H1 (cell line): ENCODE measurements at regions not wholly inside any gene's neighbourhood (a gene's known extent, or its start where the extent isn't known, plus 50 kb on each side); places are given as distances from the start of the nearest gene placed in this dataset.

ENCODE experiments used
- CTCF ChIA-PET: fragments of 300-600 bp; sonication (Branson Sonifier 250); formaldehyde crosslinking; loops from one replicate; lab custom pipeline; 2021; ENCODE audit not compliant: partially characterized antibody; lab: Charles Lee
- POLR2A ChIA-PET: fragments of 300-600 bp; sonication (Branson Sonifier 250); formaldehyde crosslinking; loops from one replicate; lab custom pipeline; 2021; ENCODE audit warnings: inconsistent platforms; ENCODE audit not compliant: partially characterized antibody; lab: Charles Lee
- DNase-seq, 2 experiments: peaks; one replicate each; pipeline versions ENCODE4 v3.0.0 to v3.0.0-alpha.2; 2010 to 2022; ENCODE audit warnings: low spot score in 2 of 2, low read depth in 1 of 2, mixed read lengths in 1 of 2
- FAIRE-seq: peaks from 2 replicates; lab custom pipeline; 2011; peaks lifted over from hg19 to GRCh38; lab: Jason Lieb, UNC
- H2AFZ ChIP-seq: 2 replicates; pipeline ENCODE4 v1.8.1; 2012; ENCODE audit warnings: low read length, inconsistent platforms
- H2AK5ac ChIP-seq: 2 replicates; pipeline ENCODE4 v1.6.1; 2013; ENCODE audit warnings: low read depth, low read length
- H2BK120ac ChIP-seq: replicated peaks from 2 replicates; pipeline ENCODE3; 2013; ENCODE audit warnings: low read depth, low read length, inconsistent platforms
- H2BK12ac ChIP-seq: 2 replicates; pipeline ENCODE4 v1.6.1; 2013; ENCODE audit warnings: low read depth, low read length
- H2BK15ac ChIP-seq: 2 replicates; pipeline ENCODE4 v1.6.1; 2013; ENCODE audit warnings: low read length
- H2BK20ac ChIP-seq: 2 replicates; pipeline ENCODE4 v1.6.1; 2013; ENCODE audit warnings: low read length
- H2BK5ac ChIP-seq: 2 replicates; pipeline ENCODE4 v1.6.1; 2013; ENCODE audit warnings: low read depth, low read length
- H3K14ac ChIP-seq: 2 replicates; pipeline ENCODE4 v1.6.1; 2013; ENCODE audit warnings: inconsistent platforms; ENCODE audit not compliant: insufficient read length
- H3K18ac ChIP-seq: 2 replicates; pipeline ENCODE4 v1.6.1; 2013; ENCODE audit warnings: low read length; ENCODE audit errors: extremely low read depth
- H3K23ac ChIP-seq: 2 replicates; pipeline ENCODE4 v1.6.1; 2013; ENCODE audit warnings: inconsistent platforms; ENCODE audit not compliant: insufficient read length
- H3K23me2 ChIP-seq: 2 replicates; pipeline ENCODE4 v1.6.1; 2013; ENCODE audit warnings: low read depth, low read length
- H3K27ac ChIP-seq: 2 replicates; pipeline ENCODE4 v1.6.1; 2011; ENCODE audit warnings: low read depth, low read length, inconsistent platforms
- H3K27me3 ChIP-seq, 4 experiments: replicated peaks in 1 of 4; 1 replicate in 1 of 4; 2 replicates in 3 of 4; pipeline versions ENCODE4 v1.6.1 to v1.8.1; 2011 to 2013; ENCODE audit warnings: low read length in 3 of 4, mild to moderate bottlenecking in 3 of 4, inconsistent platforms in 2 of 4, mixed read lengths in 2 of 4, moderate library complexity in 1 of 4; ENCODE audit not compliant: control insufficient read depth in 3 of 4, insufficient read depth in 3 of 4; ENCODE audit errors: extremely low read depth in 1 of 4
- H3K36me3 ChIP-seq, 4 experiments: 2 replicates each; pipeline versions ENCODE4 v1.6.1 to v1.8.1; 2011 to 2013; ENCODE audit warnings: mild to moderate bottlenecking in 4 of 4, low read length in 3 of 4, moderate library complexity in 2 of 4, control low read depth in 1 of 4, inconsistent platforms in 1 of 4; ENCODE audit not compliant: insufficient read depth in 4 of 4, control insufficient read depth in 2 of 4
- H3K4ac ChIP-seq: replicated peaks from 2 replicates; pipeline ENCODE3; 2013; ENCODE audit warnings: low read length, low read depth, mixed read lengths, inconsistent platforms; ENCODE audit not compliant: insufficient read length
- H3K4me1 ChIP-seq, 4 experiments: replicated peaks in 1 of 4; 1 replicate in 1 of 4; 2 replicates in 3 of 4; pipeline versions ENCODE4 v1.6.1 to v1.8.1; 2011 to 2013; ENCODE audit warnings: low read length in 3 of 4, inconsistent platforms in 2 of 4, mixed read lengths in 1 of 4; ENCODE audit not compliant: insufficient read depth in 4 of 4, control insufficient read depth in 3 of 4
- H3K4me2 ChIP-seq, 2 experiments: 2 replicates each; pipeline versions ENCODE4 v1.6.1 to v1.8.1; 2011 to 2013; ENCODE audit warnings: low read depth in 2 of 2, low read length in 2 of 2, control low read depth in 1 of 2, inconsistent platforms in 1 of 2, mild to moderate bottlenecking in 1 of 2; ENCODE audit not compliant: insufficient read depth in 1 of 2
- H3K4me3 ChIP-seq, 4 experiments: fragments of 200-600, 300-600 bp in 1 of 4; sonication (generic), shearing (Covaris generic), sonication (Bioruptor Twin) in 1 of 4; 2 replicates each; pipeline versions ENCODE4 v1.5.1 to v1.8.1; 2011 to 2016; ENCODE audit warnings: low read length in 4 of 4, low read depth in 3 of 4, control low read depth in 2 of 4, inconsistent platforms in 2 of 4, mild to moderate bottlenecking in 2 of 4, mixed read lengths in 1 of 4, moderate library complexity in 1 of 4; ENCODE audit not compliant: insufficient read depth in 2 of 4; ENCODE audit errors: extremely low read depth in 1 of 4
- H3K56ac ChIP-seq: replicated peaks from 2 replicates; pipeline ENCODE3; 2013; ENCODE audit warnings: low read depth, mild to moderate bottlenecking, mixed read lengths, low read length, inconsistent platforms; ENCODE audit not compliant: insufficient read length
- H3K79me1 ChIP-seq: 2 replicates; pipeline ENCODE4 v1.6.1; 2013; ENCODE audit warnings: low read depth, low read length, control low read depth
- H3K79me2 ChIP-seq, 2 experiments: 2 replicates each; pipeline versions ENCODE4 v1.6.1 to v1.8.1; 2012 to 2013; ENCODE audit warnings: low read length in 2 of 2, mild to moderate bottlenecking in 2 of 2, inconsistent platforms in 1 of 2; ENCODE audit not compliant: insufficient read depth in 2 of 2, control insufficient read depth in 1 of 2
- H3K9ac ChIP-seq, 4 experiments: replicated peaks in 1 of 4; 1 replicate in 1 of 4; 2 replicates in 3 of 4; pipeline versions ENCODE4 v1.6.1 to v1.8.1; 2011 to 2013; ENCODE audit warnings: low read depth in 3 of 4, low read length in 3 of 4, control low read depth in 2 of 4, mild to moderate bottlenecking in 2 of 4, moderate library complexity in 2 of 4, inconsistent platforms in 1 of 4; ENCODE audit errors: extremely low read depth in 1 of 4
- H3K9me3 ChIP-seq, 2 experiments: 2 replicates each; pipeline versions ENCODE4 v1.6.1 to v1.8.1; 2012 to 2013; ENCODE audit warnings: mild to moderate bottlenecking in 2 of 2, moderate library complexity in 2 of 2, control low read depth in 1 of 2, inconsistent platforms in 1 of 2, low read depth in 1 of 2, low read length in 1 of 2, mixed read lengths in 1 of 2; ENCODE audit not compliant: insufficient read depth in 2 of 2
- H4K20me1 ChIP-seq, 2 experiments: replicated peaks in 1 of 2; 2 replicates each; pipeline versions ENCODE3 to v1.8.1; 2011 to 2013; ENCODE audit warnings: inconsistent platforms in 2 of 2, low read length in 2 of 2, mild to moderate bottlenecking in 1 of 2; ENCODE audit not compliant: insufficient read depth in 2 of 2, control insufficient read depth in 1 of 2
- H4K5ac ChIP-seq: 2 replicates; pipeline ENCODE4 v1.6.1; 2013; ENCODE audit warnings: low read length, low read depth, mixed read lengths, inconsistent platforms; ENCODE audit not compliant: insufficient read length
- H4K8ac ChIP-seq: 2 replicates; pipeline ENCODE4 v1.8.0; 2013; ENCODE audit warnings: mild to moderate bottlenecking, moderate library complexity, low read length, inconsistent platforms; ENCODE audit not compliant: insufficient read depth; ENCODE audit errors: extremely low read depth
- H4K91ac ChIP-seq: replicated peaks from 2 replicates; pipeline ENCODE3; 2013; ENCODE audit warnings: low read length, mixed read lengths, inconsistent platforms; ENCODE audit not compliant: insufficient read length
- FOSL1 ChIP-seq: IDR thresholded peaks from 2 replicates; pipeline ENCODE4 v1.6.1; 2011; ENCODE audit warnings: mild to moderate bottlenecking, low read depth, low read length, moderate library complexity; ENCODE audit not compliant: insufficient read depth
- RNF2 ChIP-seq: fragments of 200-900, 300-1000 bp; sonication (generic); IDR thresholded peaks from 2 replicates; pipeline ENCODE4 v1.7.1; 2016; ENCODE audit warnings: borderline replicate concordance, low read depth, mild to moderate bottlenecking, antibody characterized with exemption, low read length; ENCODE audit not compliant: poor library complexity, severe bottlenecking; ENCODE audit errors: missing control alignments
- TAF1 ChIP-seq: IDR thresholded peaks from 2 replicates; pipeline ENCODE4 v1.6.1; 2011; ENCODE audit warnings: mild to moderate bottlenecking, low read depth, low read length
- WGBS, 2 experiments: shearing (Covaris generic) in 1 of 2; methylation state at CpG; one replicate each; pipeline versions ENCODE4 v1.1.6 to v1.1.7; 2013 to 2015; ENCODE audit warnings: low lambda C conversion rate in 2 of 2, mixed read lengths in 2 of 2, inconsistent platforms in 1 of 2, low coverage in 1 of 2, missing lambda C conversion rate in 1 of 2; ENCODE audit not compliant: insufficient replicate concordance in 2 of 2, insufficient coverage in 1 of 2, insufficient read length in 1 of 2; ENCODE audit errors: extremely low coverage in 1 of 2, missing lambda C conversion rate in 1 of 2; 5-methylcytosine and 5-hydroxymethylcytosine counted together

DNA sequence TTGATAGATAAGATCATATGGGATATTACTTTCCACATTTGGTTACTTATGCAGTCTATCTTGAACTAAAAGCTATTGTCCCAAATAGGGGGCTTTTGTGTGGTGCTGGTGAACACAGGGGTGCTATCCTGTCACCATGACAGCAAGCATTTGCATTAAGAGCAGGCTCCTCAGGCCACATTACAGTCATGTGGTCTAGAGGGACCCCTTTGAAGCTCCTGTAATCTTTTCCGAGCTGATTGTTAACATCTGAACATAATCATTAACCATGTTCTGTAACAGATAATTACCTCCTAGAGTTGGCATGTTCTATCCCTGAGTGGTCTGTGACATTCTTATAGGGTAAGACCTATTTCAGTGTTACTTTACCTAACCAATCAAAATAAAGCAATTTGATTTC, 178.8 kb downstream of the KTN1 start:
- Histone ChIP-seq H4K91ac (no peak overlapping the region), H3K4me1 (peaks cover 0 to 12% (median 4%) of the 10 kb centered on the region in 4 experiments; a peak in 4 of 7 replicates), H2BK12ac (no peak overlapping the region), H2BK15ac (no peak overlapping the region), H3K27me3 (no peaks in the 10 kb centered on the region), H3K4me2 (no peak overlapping the region), H3K56ac (no peak overlapping the region), H3K18ac (no peak overlapping the region; the same call in 1 of the 2 replicates), H2BK20ac (no peak overlapping the region), H3K4ac (no peak overlapping the region), H3K9ac (no peak overlapping the region), H2BK120ac (no peak overlapping the region), H4K8ac (no peak overlapping the region), H3K9me3 (no peaks in the 10 kb centered on the region), H4K5ac (no peak overlapping the region), H2AK5ac (no peak overlapping the region), H3K79me1 (no peaks in the 10 kb centered on the region), H3K23me2 (no peaks in the 10 kb centered on the region; the same call in 1 of the 2 replicates), H3K14ac (no peak overlapping the region), H2BK5ac (no peak overlapping the region), H3K27ac (no peak overlapping the region), H3K4me3 (no peak overlapping the region), H3K36me3 (no peaks in the 10 kb centered on the region), H2AFZ (no peak overlapping the region), H4K20me1 (no peaks in the 10 kb centered on the region), H3K23ac (no peak overlapping the region), H3K79me2 (no peaks in the 10 kb centered on the region)
- no peak for FAIRE-seq
- ChIA-PET POLR2A (no interaction called here), CTCF (interaction anchor here (0.6 to 1.6 kb wide), 2 partner anchors 375 to 716 kb away, joined by 3 read pairs; no protein-coding TSS in a partner anchor)
- no peak for DNase-seq
- 92% methylated on average over 1 of the region's 1 CpG; no CpG with 5 or more reads in 1 of the 2 experiments for WGBS, 2 experiments
- TF ChIP-seq FOSL1 (no peak), TAF1 (no peak), RNF2 (no peak)
